H1 (cell line): ENCODE measurements at regions not wholly inside any gene's neighbourhood (a gene's known extent, or its start where the extent isn't known, plus 50 kb on each side); places are given as distances from the start of the nearest gene placed in this dataset.

Source experiments
- CBX5 ChIP-seq: fragments of 300-800, 300-1000 bp; sonication (generic); IDR thresholded peaks from 2 replicates; pipeline ENCODE4 v1.7.1; 2016; ENCODE audit warnings: antibody characterized with exemption, low read length, low read depth
- CEBPB ChIP-seq: IDR thresholded peaks from 2 replicates; pipeline ENCODE4 v1.6.1; 2012; ENCODE audit warnings: low read depth, low read length
- CTBP2 ChIP-seq: IDR thresholded peaks from 2 replicates; pipeline ENCODE4 v1.7.0; 2011; ENCODE audit warnings: borderline replicate concordance, mild to moderate bottlenecking, moderate library complexity, mixed read lengths, low read length; ENCODE audit not compliant: insufficient read depth, insufficient read length
- MAFK ChIP-seq: IDR thresholded peaks from 2 replicates; pipeline ENCODE4 v1.6.1; 2012; ENCODE audit warnings: low read depth, mild to moderate bottlenecking, improper control_type of control experiment, low read length
- POU5F1 ChIP-seq: IDR thresholded peaks from 2 replicates; pipeline ENCODE4 v1.6.1; 2011; ENCODE audit warnings: low read depth, mild to moderate bottlenecking, low read length, moderate library complexity

DNA sequence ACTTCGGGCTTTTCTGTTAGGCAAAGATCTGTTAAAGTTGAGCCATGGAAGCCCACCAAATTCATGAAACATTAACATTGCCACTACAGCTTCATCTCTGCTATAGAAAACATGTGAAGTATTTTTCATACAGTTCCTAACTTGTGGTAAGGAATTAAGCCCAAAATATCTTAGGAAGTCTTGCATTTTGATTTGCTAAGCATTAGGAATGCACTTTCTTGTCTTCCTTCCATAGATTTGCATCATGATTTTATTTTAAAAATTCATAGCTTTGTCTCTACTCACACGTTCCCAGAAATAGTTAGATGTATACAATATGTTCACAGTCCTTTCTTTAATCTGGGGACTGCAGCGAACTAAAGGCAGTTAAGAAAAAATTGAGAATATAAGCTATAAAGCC lies 325.6 kb downstream of the CENPW start (continued):
- TF ChIP-seq CEBPB (no peak), CBX5 (no peak), POU5F1 (no peak), CTBP2 (no peak), MAFK (no peak)
